ENCODE measurements at regions not wholly inside any gene's neighbourhood (a gene's known extent, or its start where the extent isn't known, plus 50 kb on each side); places are given as distances from the start of the nearest gene placed in this dataset.

GRCh38 chr2:156691014-156691413 is 254.8 kb downstream of the GPD2 start:
- Histone ChIP-seq H3K4me3 (replicated peaks in 1 of 3; ENCODE audit: insufficient read depth in 1 of 3, low read depth in 2 of 3, low read length in 3 of 3) (no peak overlapping the region), H3K9ac (ENCODE audit: insufficient read depth, low read depth, low read length) (no peak overlapping the region), H3K79me2 (ENCODE audit: insufficient read depth, low read length) (no peaks in the 10 kb centered on the region), H3K4me2 (ENCODE audit: low read depth, low read length) (no peak overlapping the region), H3K27ac (ENCODE audit: extremely low read length, insufficient read depth, low read length) (no peak overlapping the region), H4K20me1 (ENCODE audit: insufficient read depth, low read length) (no peaks in the 10 kb centered on the region), H3K27me3 (ENCODE audit: control insufficient read depth in 1 of 2, insufficient read depth in 2 of 2, low read length in 2 of 2) (no peaks in the 10 kb centered on the region), H3K4me1 (ENCODE audit: insufficient read depth, low read length) (no peaks in the 10 kb centered on the region), H3K9me3 (ENCODE audit: low read length) (no peaks in the 10 kb centered on the region), H3K36me3 (replicated peaks in 1 of 2; ENCODE audit: control insufficient read depth in 1 of 2, insufficient read depth in 2 of 2, low read length in 2 of 2) (no peaks in the 10 kb centered on the region), H2AFZ (ENCODE audit: low read length) (no peak overlapping the region)
- ATAC-seq, result no peak
- TF ChIP-seq CEBPB (IDR thresholded peaks at IDR 0.05; ENCODE audit: borderline replicate concordance, low read depth, low read length) (peak; percentile 61; the same call in 1 of the 2 replicates), IKZF1 (IDR thresholded peaks at IDR 0.05) (no peak)
- BruUV-seq (replicated peaks), result no TSS peak
- ChIA-PET CTCF (ENCODE audit: low intra/inter-chr PET ratio, low total read pairs) (no interaction called here), POLR2A (no interaction called here)
- in situ Hi-C loops (cut with HindIII; ENCODE audit: extremely low pct_ligation_motif_present, low pct_unique_long_range_greater_than_20kb), result no loop called here
- intact Hi-C loops (cut with micrococcal nuclease; ENCODE audit: unreplicated experiment), result no loop called here
- no peak for DNase-seq (ENCODE audit: low spot score)
- WGBS (ENCODE audit: low lambda C conversion rate), result 6% methylated on average over 1 of the region's 1 CpG
- FAIRE-seq, result no peak

- no peak for TF ChIP-seq ZNF776 (CRISPR knock-in tag; IDR thresholded peaks at IDR 0.05)
- TF ChIP-seq ZFYVE20 (CRISPR knock-in tag; IDR thresholded peaks at IDR 0.05; ENCODE audit: borderline replicate concordance, low read depth), result no peak
- TF ChIP-seq UBTF (CRISPR knock-in tag; IDR thresholded peaks at IDR 0.05), result no peak
- no peak for TF ChIP-seq ZNF580 (CRISPR knock-in tag; IDR thresholded peaks at IDR 0.05; ENCODE audit: borderline replicate concordance, low read depth)
- in situ Hi-C loops (cut with HindIII; ENCODE audit: extremely low pct_ligation_motif_present, low pct_unique_long_range_greater_than_20kb) (no loop called here), intact Hi-C loops (cut with micrococcal nuclease; ENCODE audit: unreplicated experiment) (no loop called here)
- Histone ChIP-seq H4K20me1 (ENCODE audit: insufficient read depth, low read length) (no peaks in the 10 kb centered on the region), H3K4me1 (ENCODE audit: insufficient read depth, low read length) (no peaks in the 10 kb centered on the region), H3K9ac (ENCODE audit: insufficient read depth, low read depth, low read length) (no peak overlapping the region), H3K79me2 (ENCODE audit: insufficient read depth, low read length) (no peaks in the 10 kb centered on the region), H3K9me3 (ENCODE audit: low read length) (no peaks in the 10 kb centered on the region), H3K4me2 (ENCODE audit: low read depth, low read length) (no peak overlapping the region), H3K36me3 (replicated peaks in 1 of 2; ENCODE audit: control insufficient read depth in 1 of 2, insufficient read depth in 2 of 2, low read length in 2 of 2) (no peaks in the 10 kb centered on the region), H3K4me3 (replicated peaks in 1 of 3; ENCODE audit: insufficient read depth in 1 of 3, low read depth in 2 of 3, low read length in 3 of 3) (no peak overlapping the region), H3K27ac (ENCODE audit: extremely low read length, insufficient read depth, low read length) (no peak overlapping the region), H2AFZ (ENCODE audit: low read length) (no peak overlapping the region), H3K27me3 (ENCODE audit: control insufficient read depth in 1 of 2, insufficient read depth in 2 of 2, low read length in 2 of 2) (no peaks in the 10 kb centered on the region)
- ATAC-seq (no peak), FAIRE-seq (no peak), DNase-seq (ENCODE audit: low spot score) (no peak)
- POLR2A ChIA-PET, result no interaction called here
- no TSS peak for BruUV-seq (replicated peaks)
- 22% methylated on average over 4 of the region's 4 CpGs for WGBS (ENCODE audit: low lambda C conversion rate)
- CTCF ChIA-PET (ENCODE audit: low intra/inter-chr PET ratio, low total read pairs), result no interaction called here
Observed at GRCh38 chr2:156695020-156695419, 258.8 kb downstream of the GPD2 start.

All from HepG2 (cell line).